DND-41 (cell line): ENCODE measurements at regions not wholly inside any gene's neighbourhood (a gene's known extent, or its start where the extent isn't known, plus 50 kb on each side); places are given as distances from the start of the nearest gene placed in this dataset.

Source experiments
- ATAC-seq: fragments of 200-7000 bp; cut with Tn5 transposase; 3 replicates; pipeline ENCODE4 v1.9.1; 2021; ENCODE audit warnings: low read depth; ENCODE audit not compliant: insufficient read depth
- DNase-seq: peaks from one replicate; pipeline ENCODE4 v3.0.0-alpha.2; 2020
- H2AFZ ChIP-seq: 2 replicates; pipeline ENCODE4 v1.6.0; 2012; ENCODE audit warnings: low read depth, low read length
- H3K27ac ChIP-seq: 2 replicates; pipeline ENCODE4 v1.5.1; 2012; ENCODE audit warnings: low read length, inconsistent platforms
- H3K27me3 ChIP-seq: fragments of 200-600 bp; sonication (generic); 2 replicates; pipeline ENCODE4 v1.6.0; 2012; ENCODE audit warnings: low read length, mild to moderate bottlenecking, inconsistent platforms; ENCODE audit not compliant: insufficient read depth, poor library complexity
- H3K36me3 ChIP-seq: 2 replicates; pipeline ENCODE4 v1.5.1; 2012; ENCODE audit warnings: low read length, inconsistent platforms; ENCODE audit not compliant: insufficient read depth
- H3K4me1 ChIP-seq: 2 replicates; pipeline ENCODE4 v1.5.1; 2012; ENCODE audit warnings: mild to moderate bottlenecking, low read length; ENCODE audit not compliant: insufficient read depth
- H3K4me2 ChIP-seq: 2 replicates; pipeline ENCODE4 v1.6.0; 2012; ENCODE audit warnings: mild to moderate bottlenecking, moderate library complexity, low read length, inconsistent platforms; ENCODE audit not compliant: insufficient read depth
- H3K4me3 ChIP-seq, 2 experiments: fragments of 200-600 bp in 1 of 2; shearing (Covaris generic) in 1 of 2; 2 replicates each; pipeline ENCODE4 v1.5.1; 2012 to 2016; ENCODE audit warnings: inconsistent platforms in 2 of 2, low read length in 2 of 2, mild to moderate bottlenecking in 2 of 2, low read depth in 1 of 2, moderate library complexity in 1 of 2
- H3K79me2 ChIP-seq: 2 replicates; pipeline ENCODE4 v1.6.0; 2012; ENCODE audit warnings: low read length, inconsistent platforms; ENCODE audit not compliant: insufficient read depth
- H3K9ac ChIP-seq: 2 replicates; pipeline ENCODE4 v1.6.0; 2012; ENCODE audit warnings: low read depth, mild to moderate bottlenecking, inconsistent platforms, low read length, moderate library complexity
- H3K9me3 ChIP-seq: 2 replicates; pipeline ENCODE4 v1.5.1; 2012; ENCODE audit warnings: low read length, moderate library complexity, mild to moderate bottlenecking, inconsistent platforms; ENCODE audit not compliant: insufficient read depth, severe bottlenecking
- H4K20me1 ChIP-seq: 2 replicates; pipeline ENCODE4 v1.6.0; 2012; ENCODE audit warnings: low read length; ENCODE audit not compliant: insufficient read depth
- CTCF ChIP-seq: IDR thresholded peaks from 2 replicates; pipeline ENCODE4 v1.5.1; 2012; ENCODE audit warnings: borderline replicate concordance, low read length, moderate library complexity, mild to moderate bottlenecking; ENCODE audit not compliant: poor library complexity, severe bottlenecking; ENCODE audit errors: extremely low read depth
- EZH2 ChIP-seq: IDR thresholded peaks from 3 replicates; pipeline ENCODE4 v1.6.1; 2012; ENCODE audit warnings: borderline replicate concordance, low read depth, mild to moderate bottlenecking, moderate library complexity, low read length, inconsistent platforms; ENCODE audit not compliant: severe bottlenecking

DNA sequence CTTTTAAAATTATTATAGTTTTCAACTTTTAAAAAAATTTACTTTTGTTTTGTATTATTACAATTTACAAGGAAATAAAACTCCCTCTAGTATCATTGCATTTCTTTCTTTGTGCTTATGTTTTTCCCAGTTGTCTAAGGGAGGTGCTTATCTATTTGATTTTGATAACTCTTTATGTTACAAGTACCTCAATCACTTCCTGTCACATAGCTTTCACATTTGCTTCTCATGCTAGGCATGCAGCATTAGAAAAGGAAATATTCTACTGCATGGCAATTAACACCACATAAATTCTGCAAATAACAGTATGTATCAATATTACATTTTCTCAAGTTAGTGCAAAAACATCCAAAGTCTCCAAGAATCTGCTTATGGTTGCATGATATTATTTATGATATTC, 180.3 kb upstream of the HS3ST1 start:
- Histone ChIP-seq H3K9me3 (no peaks in the 10 kb centered on the region), H3K36me3 (no peaks in the 10 kb centered on the region), H3K27ac (no peak overlapping the region), H3K4me1 (no peaks in the 10 kb centered on the region), H2AFZ (no peak overlapping the region), H4K20me1 (no peaks in the 10 kb centered on the region), H3K79me2 (no peaks in the 10 kb centered on the region), H3K9ac (no peak overlapping the region), H3K4me3 (no peak overlapping the region), H3K4me2 (no peak overlapping the region), H3K27me3 (no peaks in the 10 kb centered on the region)
- ATAC-seq (no peak), DNase-seq (no peak)
- TF ChIP-seq CTCF (no peak), EZH2 (no peak)

- no peak overlapping the region for H2AFZ ChIP-seq
- no peak overlapping the region for H3K4me2 ChIP-seq
- no peaks in the 10 kb centered on the region for H4K20me1 ChIP-seq
- no peaks in the 10 kb centered on the region for H3K9me3 ChIP-seq
- no peaks in the 10 kb centered on the region for H3K36me3 ChIP-seq
- H3K27ac ChIP-seq, result no peak overlapping the region
- ATAC-seq, result no peak
- H3K4me1 ChIP-seq, result no peaks in the 10 kb centered on the region
- TF ChIP-seq CTCF (no peak), EZH2 (no peak)
- H3K79me2 ChIP-seq, result no peaks in the 10 kb centered on the region
- no peak overlapping the region for H3K9ac ChIP-seq
- H3K4me3 ChIP-seq, result no peak overlapping the region
- no peak for DNase-seq
- no peaks in the 10 kb centered on the region for H3K27me3 ChIP-seq
Measured at GRCh38 chr4:11606078-11606477, 177.4 kb upstream of the HS3ST1 start.

DNA sequence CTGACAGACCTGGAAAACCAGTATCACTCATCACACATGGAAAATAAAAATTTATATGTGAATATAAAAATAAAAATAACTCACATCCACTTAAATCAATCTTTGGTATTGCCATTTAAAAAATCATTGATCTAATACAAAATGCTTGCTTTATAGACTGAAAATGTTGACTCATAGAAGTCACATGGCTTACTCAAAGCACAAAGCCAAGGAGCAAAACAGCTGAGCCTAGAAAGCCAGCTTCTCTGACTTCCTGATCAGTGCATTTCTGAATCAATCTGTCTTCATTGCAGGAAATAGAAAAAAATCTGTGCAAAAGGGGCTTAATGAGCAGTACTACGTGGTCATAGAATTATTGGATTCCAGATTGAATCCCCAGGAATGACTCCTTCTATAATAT, 176.9 kb upstream of the HS3ST1 start:
- Histone ChIP-seq H3K9me3 (no peaks in the 10 kb centered on the region), H3K9ac (no peak overlapping the region), H3K4me3 (no peak overlapping the region), H4K20me1 (no peaks in the 10 kb centered on the region), H3K27ac (no peak overlapping the region), H3K4me1 (no peaks in the 10 kb centered on the region), H3K27me3 (no peaks in the 10 kb centered on the region), H3K4me2 (no peak overlapping the region), H2AFZ (no peak overlapping the region), H3K36me3 (no peaks in the 10 kb centered on the region), H3K79me2 (no peaks in the 10 kb centered on the region)
- no peak for TF ChIP-seq EZH2
- no peak for ATAC-seq
- no peak for DNase-seq

GRCh38 chr4:11604821-11605220, 176.1 kb upstream of the HS3ST1 start:
- H2AFZ ChIP-seq, result no peak overlapping the region
- H3K27me3 ChIP-seq, result no peaks in the 10 kb centered on the region
- H3K4me2 ChIP-seq, result no peak overlapping the region
- no peak overlapping the region for H3K9ac ChIP-seq
- no peaks in the 10 kb centered on the region for H3K4me1 ChIP-seq
- no peaks in the 10 kb centered on the region for H3K9me3 ChIP-seq
- H4K20me1 ChIP-seq, result no peaks in the 10 kb centered on the region
- ATAC-seq (no peak), DNase-seq (no peak)
- H3K27ac ChIP-seq, result no peak overlapping the region
- no peak overlapping the region for H3K4me3 ChIP-seq
- H3K79me2 ChIP-seq, result no peaks in the 10 kb centered on the region
- TF ChIP-seq CTCF (no peak), EZH2 (no peak)
- no peaks in the 10 kb centered on the region for H3K36me3 ChIP-seq
